ENCODE measurements at regions not wholly inside any gene's neighbourhood (a gene's known extent, or its start where the extent isn't known, plus 50 kb on each side); places are given as distances from the start of the nearest gene placed in this dataset.

- intact Hi-C loops (cut with DNase I), result no loop called here
Measured at GRCh38 chr4:11050766-11051165, 366.2 kb upstream of the CLNK start.

DNA sequence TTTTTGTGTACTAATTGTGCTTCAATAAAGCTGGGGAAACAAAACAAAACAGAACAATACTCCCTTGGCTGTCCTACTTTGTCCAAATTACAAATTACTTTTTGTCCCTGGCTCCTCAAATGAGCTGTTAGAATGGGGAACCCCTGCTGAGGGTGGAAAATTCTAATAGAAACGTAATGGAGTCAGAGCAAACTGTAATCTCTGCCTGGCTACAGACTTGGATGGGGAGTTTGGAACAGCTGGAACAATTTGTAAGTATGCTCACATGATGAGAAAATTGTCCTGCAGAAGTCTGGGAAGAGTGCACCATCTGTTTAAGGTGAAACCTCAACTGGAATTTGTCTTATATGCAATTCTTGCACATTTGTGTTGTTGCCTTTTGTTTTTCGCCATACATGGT is 364.4 kb upstream of the CLNK start:
- Histone ChIP-seq H3K4me1 (no peaks in the 10 kb centered on the region), H3K4me3 (no peak overlapping the region), H3K9me3 (no peaks in the 10 kb centered on the region), H3K36me3 (no peaks in the 10 kb centered on the region), H3K27me3 (no peaks in the 10 kb centered on the region), H3K27ac (no peak overlapping the region)
- no peak for DNase-seq (ENCODE audit: extremely low spot score in 2 of 2)
- intact Hi-C loops (cut with DNase I), result no loop called here
- TF ChIP-seq POLR2AphosphoS5 (IDR thresholded peaks at IDR 0.05; ENCODE audit: insufficient read depth in 1 of 2, low read depth in 1 of 2), result no peak
- TF ChIP-seq, protein P1, sequence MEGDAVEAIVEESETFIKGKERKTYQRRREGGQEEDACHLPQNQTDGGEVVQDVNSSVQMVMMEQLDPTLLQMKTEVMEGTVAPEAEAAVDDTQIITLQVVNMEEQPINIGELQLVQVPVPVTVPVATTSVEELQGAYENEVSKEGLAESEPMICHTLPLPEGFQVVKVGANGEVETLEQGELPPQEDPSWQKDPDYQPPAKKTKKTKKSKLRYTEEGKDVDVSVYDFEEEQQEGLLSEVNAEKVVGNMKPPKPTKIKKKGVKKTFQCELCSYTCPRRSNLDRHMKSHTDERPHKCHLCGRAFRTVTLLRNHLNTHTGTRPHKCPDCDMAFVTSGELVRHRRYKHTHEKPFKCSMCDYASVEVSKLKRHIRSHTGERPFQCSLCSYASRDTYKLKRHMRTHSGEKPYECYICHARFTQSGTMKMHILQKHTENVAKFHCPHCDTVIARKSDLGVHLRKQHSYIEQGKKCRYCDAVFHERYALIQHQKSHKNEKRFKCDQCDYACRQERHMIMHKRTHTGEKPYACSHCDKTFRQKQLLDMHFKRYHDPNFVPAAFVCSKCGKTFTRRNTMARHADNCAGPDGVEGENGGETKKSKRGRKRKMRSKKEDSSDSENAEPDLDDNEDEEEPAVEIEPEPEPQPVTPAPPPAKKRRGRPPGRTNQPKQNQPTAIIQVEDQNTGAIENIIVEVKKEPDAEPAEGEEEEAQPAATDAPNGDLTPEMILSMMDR (IDR thresholded peaks at IDR 0.05), result no peak
- TF ChIP-seq POLR2A (IDR thresholded peaks at IDR 0.05), result no peak

More at GRCh38 chr4:11050766-11051165, 366.2 kb upstream of the CLNK start:
- Histone ChIP-seq H3K9me3 (no peaks in the 10 kb centered on the region), H3K4me1 (no peaks in the 10 kb centered on the region), H3K4me3 (no peak overlapping the region), H3K36me3 (no peaks in the 10 kb centered on the region), H3K27ac (no peak overlapping the region), H3K27me3 (no peaks in the 10 kb centered on the region)
- TF ChIP-seq POLR2A (IDR thresholded peaks at IDR 0.05) (no peak), POLR2AphosphoS5 (IDR thresholded peaks at IDR 0.05; ENCODE audit: insufficient read depth in 1 of 2, low read depth in 1 of 2) (no peak)
- TF ChIP-seq, protein P1 (IDR thresholded peaks at IDR 0.05), result no peak
- no peak for DNase-seq (ENCODE audit: extremely low spot score in 2 of 2)

- TF ChIP-seq POLR2A (IDR thresholded peaks at IDR 0.05) (no peak), POLR2AphosphoS5 (IDR thresholded peaks at IDR 0.05; ENCODE audit: insufficient read depth in 1 of 2, low read depth in 1 of 2) (no peak)
- TF ChIP-seq, protein P1 (IDR thresholded peaks at IDR 0.05), result no peak
- intact Hi-C loops (cut with DNase I), result no loop called here
- no peak overlapping the region for H3K4me3 ChIP-seq
Measured at GRCh38 chr4:11042760-11043159, 358.2 kb upstream of the CLNK start.

DNA sequence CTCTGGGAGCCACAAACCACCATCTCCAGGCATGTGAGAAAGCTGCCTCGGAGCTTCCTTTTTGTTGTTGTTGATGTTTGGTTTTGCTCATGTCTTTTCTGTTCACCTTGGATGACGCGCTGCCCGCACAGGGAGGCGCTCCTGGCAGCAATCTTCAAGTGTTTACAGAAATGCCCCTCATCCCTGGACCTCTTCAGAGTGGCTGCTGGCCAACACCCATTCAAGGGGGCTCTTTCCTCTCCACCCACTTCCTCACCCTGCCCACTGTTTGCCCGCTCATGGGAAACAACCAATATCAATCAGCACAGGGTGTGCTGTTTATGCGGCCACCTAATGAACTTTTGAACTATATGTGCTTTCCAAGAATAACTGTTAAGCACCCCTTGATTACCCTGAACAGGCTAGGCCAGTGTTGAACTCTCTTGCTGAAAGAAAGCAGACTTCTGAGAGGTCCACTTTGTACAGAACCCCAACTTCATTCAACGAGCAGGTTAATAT is 355.1 kb upstream of the CLNK start:
- TF ChIP-seq POLR2A (IDR thresholded peaks at IDR 0.05), result no peak
- no peak for TF ChIP-seq POLR2AphosphoS5 (IDR thresholded peaks at IDR 0.05; ENCODE audit: insufficient read depth in 1 of 2, low read depth in 1 of 2)
- TF ChIP-seq, protein P1 (IDR thresholded peaks at IDR 0.05), result no peak
- Histone ChIP-seq H3K27ac (no peak overlapping the region), H3K9me3 (no peaks in the 10 kb centered on the region), H3K4me3 (no peak overlapping the region), H3K36me3 (no peaks in the 10 kb centered on the region), H3K27me3 (no peaks in the 10 kb centered on the region), H3K4me1 (no peaks in the 10 kb centered on the region)
- intact Hi-C loops (cut with DNase I), result no loop called here
- DNase-seq (ENCODE audit: extremely low spot score in 2 of 2), result no peak

More at GRCh38 chr4:11042760-11043159, 358.2 kb upstream of the CLNK start:
- Histone ChIP-seq H3K9me3 (no peaks in the 10 kb centered on the region), H3K27me3 (no peaks in the 10 kb centered on the region), H3K27ac (no peak overlapping the region), H3K4me1 (no peaks in the 10 kb centered on the region), H3K36me3 (no peaks in the 10 kb centered on the region)
- no peak for DNase-seq (ENCODE audit: extremely low spot score in 2 of 2)

DNA sequence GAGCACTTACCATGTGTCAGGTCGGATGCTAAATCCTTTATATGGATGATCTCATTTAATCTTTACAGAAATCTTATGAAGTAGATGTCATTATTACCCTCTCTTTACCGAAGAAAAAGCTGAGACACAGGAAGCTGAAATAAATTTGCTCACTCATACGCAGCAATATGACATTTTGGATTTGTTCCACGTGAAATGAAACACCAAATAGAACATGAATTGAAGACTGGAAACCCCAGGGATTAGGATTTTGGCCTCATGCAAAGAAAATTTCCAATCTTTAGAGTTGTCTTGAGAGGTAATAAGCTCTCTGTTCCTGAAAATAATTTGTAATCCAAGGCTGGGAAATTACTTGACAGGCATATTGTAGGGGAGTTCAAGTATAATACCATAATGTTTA is 354.4 kb upstream of the CLNK start:
- no peak overlapping the region for H3K27ac ChIP-seq
- DNase-seq (ENCODE audit: extremely low spot score in 2 of 2), result no peak
- H3K4me3 ChIP-seq, result no peak overlapping the region
- no peaks in the 10 kb centered on the region for H3K27me3 ChIP-seq
- intact Hi-C loops (cut with DNase I), result no loop called here
- no peaks in the 10 kb centered on the region for H3K9me3 ChIP-seq
- no peaks in the 10 kb centered on the region for H3K36me3 ChIP-seq
- no peaks in the 10 kb centered on the region for H3K4me1 ChIP-seq
- TF ChIP-seq POLR2AphosphoS5 (IDR thresholded peaks at IDR 0.05; ENCODE audit: insufficient read depth in 1 of 2, low read depth in 1 of 2) (no peak), POLR2A (IDR thresholded peaks at IDR 0.05) (no peak)
- TF ChIP-seq, protein P1 (IDR thresholded peaks at IDR 0.05), result no peak
